GM19463 (cell line): ENCODE measurements at regions not wholly inside any gene's neighbourhood (a gene's known extent, or its start where the extent isn't known, plus 50 kb on each side); places are given as distances from the start of the nearest gene placed in this dataset.

Source experiments
- ATAC-seq: cut with Tn5 transposase; IDR thresholded peaks from one replicate; pipeline ENCODE4 v1.9.1; 2021; ENCODE audit warnings: mild to moderate bottlenecking, moderate library complexity; ENCODE audit not compliant: unreplicated experiment

- no peak for ATAC-seq
Measured at GRCh38 chr1:222046684-222047263, 304.9 kb upstream of the DUSP10 start.

DNA sequence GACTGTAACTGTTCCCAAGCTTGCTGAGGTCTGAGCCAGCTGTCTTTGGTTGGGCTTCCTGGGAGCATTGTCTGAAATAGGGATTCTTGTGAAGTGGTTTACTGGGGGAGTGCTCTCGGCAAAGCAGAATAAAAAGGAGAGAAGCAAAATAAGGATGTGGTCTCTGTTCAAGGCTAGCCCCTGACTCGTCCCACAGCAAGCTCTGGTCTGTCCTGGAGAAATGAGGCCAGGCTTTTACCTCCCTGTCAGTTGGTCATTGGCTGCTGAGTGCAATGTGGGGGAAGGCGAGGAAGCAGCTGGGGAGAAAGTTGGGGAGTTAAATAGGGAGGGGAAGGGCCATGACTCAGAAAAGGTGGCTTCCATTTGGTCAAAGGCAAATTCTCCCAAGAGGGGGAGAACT lies 303.9 kb upstream of the DUSP10 start:
- ATAC-seq: no peak

GRCh38 chr1:222045236-222045635 lies 303.3 kb upstream of the DUSP10 start:
- ATAC-seq: no peak

GRCh38 chr1:222043444-222044292 lies 301.8 kb upstream of the DUSP10 start:
- no peak for ATAC-seq

DNA sequence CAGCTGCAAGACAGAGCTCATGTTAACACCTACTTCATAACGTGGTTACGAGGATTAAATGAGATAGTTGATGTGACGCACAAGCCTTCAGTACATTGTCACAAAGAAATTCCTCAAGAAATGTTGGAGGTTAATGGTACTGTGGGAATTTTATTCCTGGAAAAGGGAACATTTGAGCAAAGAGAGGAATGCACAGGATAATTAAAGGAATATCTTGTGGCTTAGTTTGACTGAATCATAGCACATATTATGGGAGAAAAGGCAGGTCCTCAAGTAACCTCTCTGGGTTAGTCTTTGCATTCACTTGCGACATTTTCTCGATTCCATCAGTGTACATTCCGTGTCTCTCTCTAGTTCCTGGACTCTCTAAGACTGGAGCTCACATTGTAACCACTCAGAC lies 300.2 kb upstream of the DUSP10 start:
- no peak for ATAC-seq

DNA sequence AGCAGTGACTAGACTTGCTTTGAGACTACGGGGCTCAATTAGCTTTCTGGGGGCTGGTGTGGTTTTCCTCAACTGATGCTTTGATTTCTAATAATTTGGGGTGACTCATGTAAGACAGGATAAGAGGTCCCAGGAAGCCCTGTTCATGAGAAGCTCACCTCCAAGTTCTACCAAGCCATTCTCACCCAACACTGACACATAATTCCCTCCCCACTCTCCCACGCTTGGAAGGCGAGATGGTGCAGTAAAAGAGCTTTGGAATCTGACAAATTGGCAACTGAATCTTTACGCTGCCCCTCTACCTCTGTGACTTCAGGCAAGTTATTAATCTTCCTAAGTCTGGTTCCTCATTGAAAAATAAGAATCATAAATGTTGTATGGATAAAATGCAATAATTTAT lies 299.1 kb upstream of the DUSP10 start:
- no peak for ATAC-seq

DNA sequence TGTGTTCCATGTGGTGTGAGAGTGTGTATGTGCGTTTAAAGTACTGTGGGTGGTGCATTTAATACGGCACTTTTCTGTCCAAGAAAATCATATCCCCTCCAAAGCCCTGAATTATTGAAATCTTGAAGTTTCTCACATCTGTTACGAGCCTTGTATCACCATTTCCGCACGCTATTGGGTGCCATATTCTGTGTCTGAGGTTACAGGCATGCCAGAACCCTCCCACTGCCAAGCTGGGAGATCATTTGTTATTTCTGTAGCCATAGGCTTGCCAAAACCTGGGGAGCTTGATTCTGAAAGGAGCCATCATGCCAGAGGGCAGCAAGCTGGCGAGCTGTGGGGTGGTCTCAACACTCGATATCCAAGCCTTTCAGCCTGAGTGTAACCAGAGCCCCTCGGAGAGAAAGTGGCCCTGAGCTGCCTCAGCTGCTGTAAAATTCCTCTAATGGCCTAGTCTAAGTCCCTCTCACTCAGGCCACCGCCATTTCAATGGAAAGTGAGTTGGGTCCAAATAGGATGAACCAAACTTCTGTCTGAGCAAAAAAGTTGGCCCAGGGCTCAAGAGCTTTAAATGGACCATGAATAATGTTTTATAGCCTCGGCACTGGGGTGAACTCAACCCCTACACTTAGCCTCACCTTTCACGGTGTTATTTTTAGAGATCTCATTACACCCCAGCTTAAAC lies 298.4 kb upstream of the DUSP10 start:
- ATAC-seq: no peak

DNA sequence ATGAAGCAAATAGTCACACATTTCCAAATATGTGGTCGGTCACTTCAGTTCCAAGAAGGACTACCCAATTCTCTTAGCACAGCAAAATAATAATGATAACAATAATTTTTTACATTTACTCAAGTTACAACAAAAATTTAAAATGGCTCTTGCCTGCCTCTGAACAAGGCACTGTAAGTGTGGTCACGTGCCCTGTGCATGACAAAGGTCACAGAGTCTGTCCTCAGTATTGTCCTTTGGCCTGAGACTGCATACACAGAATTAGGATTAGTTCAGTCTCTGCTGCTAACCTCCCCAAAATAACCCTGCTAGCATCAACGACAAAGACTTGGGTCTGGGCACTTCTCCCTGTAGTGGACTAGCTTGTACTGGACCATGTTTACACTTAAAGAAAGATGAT lies 297.1 kb upstream of the DUSP10 start:
- ATAC-seq: no peak

DNA sequence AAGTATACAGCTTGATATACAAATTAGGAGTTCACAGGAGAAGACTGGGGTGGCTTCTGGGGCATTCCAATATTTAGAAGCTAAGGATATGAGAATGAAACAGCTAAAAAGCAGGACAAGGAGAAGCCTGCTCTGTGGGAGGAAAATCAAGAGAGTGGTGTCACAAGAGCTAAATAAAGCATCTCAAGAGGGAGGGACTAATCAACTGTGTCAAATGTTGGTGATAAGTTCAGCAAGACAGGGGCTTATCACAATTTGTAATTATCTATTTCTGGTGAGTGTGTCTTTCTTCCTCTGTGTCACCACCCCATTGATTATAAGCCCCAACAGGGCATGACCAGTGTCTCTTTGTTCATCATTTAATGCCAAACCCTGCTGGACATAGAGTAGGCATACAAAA lies 295.8 kb upstream of the DUSP10 start:
- ATAC-seq: no peak

- no peak for ATAC-seq
Measured at GRCh38 chr1:222034790-222035189, 292.9 kb upstream of the DUSP10 start.

GRCh38 chr1:222033450-222033849 lies 291.6 kb upstream of the DUSP10 start:
- no peak for ATAC-seq

GRCh38 chr1:222031318-222031717 lies 289.4 kb upstream of the DUSP10 start:
- no peak for ATAC-seq

- ATAC-seq: no peak
Measured at GRCh38 chr1:222028676-222029075, 286.8 kb upstream of the DUSP10 start.

DNA sequence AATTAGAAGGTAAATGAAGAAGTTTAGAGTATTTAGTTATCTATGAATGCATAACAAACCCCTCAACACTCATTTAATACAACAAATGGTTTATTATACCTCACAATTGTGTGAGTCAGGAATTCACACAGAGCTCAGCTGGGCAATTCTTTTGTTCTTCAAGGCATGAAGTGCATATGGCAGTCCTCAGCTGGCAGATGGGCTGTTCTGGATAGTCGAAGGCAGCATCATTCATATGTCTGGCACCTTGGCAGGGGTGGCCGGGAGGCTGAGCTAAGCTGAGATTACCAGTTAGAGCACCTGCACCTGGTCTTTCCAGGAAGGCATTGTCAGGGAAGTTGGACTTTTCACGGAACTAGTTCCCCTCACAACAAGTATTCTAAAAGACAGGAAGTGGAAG lies 286.2 kb upstream of the DUSP10 start:
- no peak for ATAC-seq

DNA sequence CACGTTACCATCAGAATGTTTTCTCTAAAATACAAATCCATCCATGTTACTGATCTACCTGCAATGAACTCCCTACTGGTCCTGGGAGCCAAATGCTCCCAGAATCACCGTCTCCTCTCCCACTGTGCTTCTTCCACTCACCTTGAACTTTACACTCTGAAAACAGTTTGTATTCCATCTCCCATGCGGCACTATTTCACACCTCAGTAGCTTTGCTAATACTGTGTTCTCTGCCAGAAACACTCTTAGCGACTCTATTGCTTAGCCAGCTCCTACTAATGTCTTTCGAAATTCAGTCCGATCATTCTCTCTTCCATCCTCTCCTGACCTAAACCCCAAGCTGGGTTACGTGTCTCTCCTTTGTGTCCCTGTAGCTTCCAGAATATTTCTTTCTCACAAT lies 284.4 kb upstream of the DUSP10 start:
- no peak for ATAC-seq

DNA sequence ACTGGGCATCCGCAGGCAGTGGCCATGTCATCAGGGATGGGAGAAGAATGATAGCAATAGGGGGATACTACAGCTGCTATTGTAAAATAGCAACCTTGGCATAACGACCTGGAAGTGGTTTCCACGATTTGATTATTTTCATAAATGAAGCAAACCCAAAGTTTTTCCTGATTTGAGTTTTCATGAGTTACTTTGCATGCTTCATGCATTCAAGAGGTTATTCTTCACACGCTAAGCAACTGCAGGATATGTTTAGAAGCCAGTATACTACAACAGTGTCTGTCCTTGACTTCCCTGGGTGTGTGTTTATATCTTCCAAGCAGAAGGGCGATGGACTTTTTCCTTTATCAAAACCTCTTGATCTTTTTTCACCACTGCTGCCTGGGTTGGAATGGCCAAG lies 281.1 kb upstream of the DUSP10 start:
- no peak for ATAC-seq

DNA sequence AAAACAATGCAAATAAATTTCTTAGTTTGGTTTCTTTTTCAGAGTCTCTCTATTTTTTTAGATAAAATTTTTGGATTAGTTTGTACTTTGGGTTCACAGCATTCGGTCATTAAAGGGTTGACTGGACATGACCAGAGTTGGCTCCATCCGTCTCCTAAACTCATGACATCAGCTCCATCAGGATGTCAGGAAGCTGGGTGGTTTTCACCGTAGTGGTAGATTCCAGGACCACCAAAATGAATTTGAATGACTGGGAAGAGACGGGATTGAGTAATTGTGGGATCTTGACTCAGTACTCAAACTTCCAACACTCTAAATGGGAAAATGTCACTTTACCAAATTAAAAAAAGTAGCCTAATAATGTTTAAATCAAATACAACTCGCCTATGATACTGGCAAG lies 279.2 kb upstream of the DUSP10 start:
- ATAC-seq: no peak

GRCh38 chr1:222020553-222020952 lies 278.7 kb upstream of the DUSP10 start:
- no peak for ATAC-seq

DNA sequence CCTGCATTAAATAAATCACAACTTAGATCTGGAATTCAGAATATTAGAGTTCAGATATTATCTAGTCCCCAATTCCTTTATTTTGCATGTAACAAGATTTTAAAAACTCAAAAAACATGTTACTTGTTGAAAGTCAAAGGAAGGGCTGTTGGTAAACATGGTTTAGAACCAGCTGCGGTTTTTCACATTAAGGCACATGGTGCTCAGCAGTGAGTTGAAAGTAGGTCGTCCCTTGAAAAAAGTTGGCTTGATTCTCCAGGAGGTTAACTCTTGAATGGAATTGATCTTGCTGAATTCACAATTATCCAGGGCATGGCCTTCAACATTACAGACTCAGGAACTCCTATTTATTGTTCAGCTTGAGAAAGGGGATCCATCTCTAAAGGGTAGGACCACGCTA lies 277.1 kb upstream of the DUSP10 start:
- ATAC-seq: no peak

DNA sequence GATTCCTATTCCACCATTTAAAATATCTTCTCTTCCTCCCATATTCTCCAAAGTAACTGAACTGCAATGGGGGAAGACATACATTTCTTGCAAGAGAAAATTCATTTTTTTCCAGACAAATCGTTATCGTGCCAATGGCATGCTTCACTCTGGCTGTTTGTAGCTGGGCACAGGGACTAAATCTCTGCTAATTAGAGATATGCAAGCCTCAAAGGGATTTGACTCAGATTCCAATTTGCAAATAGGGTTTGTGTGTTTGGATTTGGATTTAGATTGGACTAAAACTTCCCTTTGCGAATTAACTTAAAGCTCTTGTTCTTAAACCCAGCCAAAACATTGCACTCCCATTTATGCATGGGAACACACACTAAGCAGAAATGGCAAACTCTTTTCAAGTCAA lies 276.2 kb upstream of the DUSP10 start:
- ATAC-seq: no peak

GRCh38 chr1:222015686-222016085 lies 273.8 kb upstream of the DUSP10 start:
- ATAC-seq: no peak

DNA sequence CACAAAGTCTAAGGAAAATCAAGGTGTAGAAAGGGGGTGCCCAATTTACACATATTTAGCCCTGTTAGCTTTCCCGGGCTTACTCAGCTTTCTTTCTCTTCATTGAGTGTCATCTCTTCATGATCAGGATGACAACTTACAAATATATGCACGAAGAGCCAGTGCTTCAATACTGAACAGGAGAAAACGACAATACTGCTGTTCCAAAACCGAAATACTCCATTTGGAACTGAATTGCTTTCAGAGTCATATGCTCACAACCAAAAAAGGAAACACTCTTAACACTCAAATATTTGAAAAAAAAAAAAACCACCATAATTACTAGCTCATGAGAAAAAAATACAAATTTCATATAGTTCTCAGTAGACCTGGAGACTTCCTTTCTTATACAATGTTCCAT lies 272.1 kb upstream of the DUSP10 start:
- ATAC-seq: no peak
